ENCODE measurements at regions not wholly inside any gene's neighbourhood (a gene's known extent, or its start where the extent isn't known, plus 50 kb on each side); places are given as distances from the start of the nearest gene placed in this dataset.

DNA sequence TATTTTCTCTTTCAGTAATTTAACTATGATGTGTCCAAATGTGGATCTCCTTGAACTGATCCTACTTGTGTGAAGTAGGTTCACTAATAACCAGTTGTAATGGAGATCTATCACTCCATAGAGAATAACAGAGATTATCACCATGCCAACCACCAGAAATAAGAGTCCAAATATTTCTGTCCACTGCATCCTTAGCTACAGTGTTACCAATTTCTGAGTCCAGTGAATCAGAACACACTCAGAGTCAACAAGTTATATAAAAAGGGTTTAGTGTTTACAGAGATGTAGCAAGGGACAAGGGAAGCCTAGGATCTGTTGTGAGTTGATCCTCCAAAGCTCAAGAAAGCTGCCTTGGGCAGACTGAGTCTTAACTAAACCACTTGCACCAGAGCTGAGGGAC lies 882.8 kb downstream of the TBC1D32 start:
- TF ChIP-seq, protein P1, sequence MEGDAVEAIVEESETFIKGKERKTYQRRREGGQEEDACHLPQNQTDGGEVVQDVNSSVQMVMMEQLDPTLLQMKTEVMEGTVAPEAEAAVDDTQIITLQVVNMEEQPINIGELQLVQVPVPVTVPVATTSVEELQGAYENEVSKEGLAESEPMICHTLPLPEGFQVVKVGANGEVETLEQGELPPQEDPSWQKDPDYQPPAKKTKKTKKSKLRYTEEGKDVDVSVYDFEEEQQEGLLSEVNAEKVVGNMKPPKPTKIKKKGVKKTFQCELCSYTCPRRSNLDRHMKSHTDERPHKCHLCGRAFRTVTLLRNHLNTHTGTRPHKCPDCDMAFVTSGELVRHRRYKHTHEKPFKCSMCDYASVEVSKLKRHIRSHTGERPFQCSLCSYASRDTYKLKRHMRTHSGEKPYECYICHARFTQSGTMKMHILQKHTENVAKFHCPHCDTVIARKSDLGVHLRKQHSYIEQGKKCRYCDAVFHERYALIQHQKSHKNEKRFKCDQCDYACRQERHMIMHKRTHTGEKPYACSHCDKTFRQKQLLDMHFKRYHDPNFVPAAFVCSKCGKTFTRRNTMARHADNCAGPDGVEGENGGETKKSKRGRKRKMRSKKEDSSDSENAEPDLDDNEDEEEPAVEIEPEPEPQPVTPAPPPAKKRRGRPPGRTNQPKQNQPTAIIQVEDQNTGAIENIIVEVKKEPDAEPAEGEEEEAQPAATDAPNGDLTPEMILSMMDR (IDR thresholded peaks at IDR 0.05; ENCODE audit: poor library complexity, severe bottlenecking) = no peak
- TF ChIP-seq EZH2 (IDR thresholded peaks at IDR 0.05; ENCODE audit: borderline replicate concordance, insufficient read depth, low read length, poor library complexity, severe bottlenecking) = no peak
- no peak for TF ChIP-seq POLR2AphosphoS5 (IDR thresholded peaks at IDR 0.05)
- no peak for TF ChIP-seq EP300 (conservative IDR thresholded peaks at IDR 0.05; ENCODE audit: poor library complexity, severe bottlenecking)
- no peak for TF ChIP-seq REST (IDR thresholded peaks at IDR 0.05; ENCODE audit: borderline replicate concordance)
- TF ChIP-seq RAD21 (conservative IDR thresholded peaks at IDR 0.05) = no peak
- no peak for TF ChIP-seq MXI1 (conservative IDR thresholded peaks at IDR 0.05; ENCODE audit: poor library complexity, severe bottlenecking)
- TF ChIP-seq SMC3 (conservative IDR thresholded peaks at IDR 0.05; ENCODE audit: poor library complexity) = no peak
- no peak for TF ChIP-seq TAF1 (IDR thresholded peaks at IDR 0.05; ENCODE audit: low read depth)

Data from neural cell (in vitro differentiated cells).